Upper lobe of left lung (tissue), 6 donors: ENCODE measurements at regions not wholly inside any gene's neighbourhood (a gene's known extent, or its start where the extent isn't known, plus 50 kb on each side); places are given as distances from the start of the nearest gene placed in this dataset.

Experiments used
- ATAC-seq, 2 donors: fragments of 200-7000 bp; cut with Tn5 transposase; one replicate each; pipeline ENCODE4 v1.9.1; 2022; ENCODE audit warnings: mild to moderate bottlenecking in 2 of 2, moderate library complexity in 2 of 2; ENCODE audit not compliant: low FRiP score in 2 of 2
- DNase-seq, 2 donors: peaks; one replicate each; pipeline ENCODE4 v3.0.0-alpha.2; 2019 to 2020
- H3K27ac ChIP-seq, 4 donors: fragments of 200-600 bp; sonication (generic); one replicate each; pipeline ENCODE4 v1.5.1; 2016 to 2019
- H3K27me3 ChIP-seq, 4 donors: fragments of 200-600 bp; sonication (generic); one replicate each; pipeline ENCODE4 v1.5.1; 2017 to 2019
- H3K36me3 ChIP-seq, 4 donors: fragments of 200-600 bp; sonication (generic); one replicate each; pipeline ENCODE4 v1.5.1; 2016 to 2019
- H3K4me1 ChIP-seq, 4 donors: fragments of 200-600 bp; sonication (generic); one replicate each; pipeline ENCODE4 v1.5.1; 2018 to 2019
- H3K4me3 ChIP-seq, 4 donors: fragments of 200-600 bp; sonication (generic); one replicate each; pipeline ENCODE4 v1.5.1; 2017 to 2019; ENCODE audit warnings: mild to moderate bottlenecking in 2 of 4, moderate library complexity in 1 of 4
- H3K9me3 ChIP-seq, 4 donors: fragments of 200-600 bp; sonication (generic); one replicate each; pipeline ENCODE4 v1.5.1; 2018 to 2019
- EP300 ChIP-seq, 4 donors: sonication (generic); formaldehyde crosslinking; IDR thresholded peaks; one replicate each; pipeline ENCODE4 v1.5.1; 2017; ENCODE audit warnings: antibody characterized with exemption in 4 of 4, control low read depth in 2 of 4
- POLR2A ChIP-seq, 4 donors: fragments of 450-650 bp; IDR thresholded peaks; one replicate each; pipeline ENCODE4 v1.5.1; 2016 to 2017; ENCODE audit warnings: antibody characterized with exemption in 4 of 4, mild to moderate bottlenecking in 2 of 4
- POLR2AphosphoS5 ChIP-seq, 2 donors: sonication (generic); formaldehyde crosslinking; IDR thresholded peaks; one replicate each; pipeline ENCODE4 v1.5.1; 2017; ENCODE audit warnings: antibody characterized with exemption in 2 of 2
- WGBS, 2 donors: methylation state at CpG; one replicate each; pipeline ENCODE4 v1.1.5; 2017 to 2018; 5-methylcytosine and 5-hydroxymethylcytosine counted together
- TF ChIP-seq, protein P1 (sequence below), 6 experiments: fragments of 450-650 bp in 4 of 6; fragments of 200-600 bp in 2 of 6; sonication (generic) in 2 of 6; IDR thresholded peaks; one replicate each; pipeline ENCODE4 v1.5.1; 2016 to 2019; ENCODE audit warnings: antibody characterized with exemption in 6 of 6
- donor health status: DM: no; HTN: no; CAD: no; lungs with moderate emphysema.
- donor health status: DM: no; HTN: yes; CAD: no; lungs with severe emphysema.

- no peak for DNase-seq
- WGBS, 2 donors: 52 to 61% methylated on average over 4 of the region's 4 CpGs
- no peak overlapping the region for H3K27ac ChIP-seq
These were observed 71.1 kb downstream of the TMEM114 start for GRCh38 chr16:8519179-8519578.

DNA sequence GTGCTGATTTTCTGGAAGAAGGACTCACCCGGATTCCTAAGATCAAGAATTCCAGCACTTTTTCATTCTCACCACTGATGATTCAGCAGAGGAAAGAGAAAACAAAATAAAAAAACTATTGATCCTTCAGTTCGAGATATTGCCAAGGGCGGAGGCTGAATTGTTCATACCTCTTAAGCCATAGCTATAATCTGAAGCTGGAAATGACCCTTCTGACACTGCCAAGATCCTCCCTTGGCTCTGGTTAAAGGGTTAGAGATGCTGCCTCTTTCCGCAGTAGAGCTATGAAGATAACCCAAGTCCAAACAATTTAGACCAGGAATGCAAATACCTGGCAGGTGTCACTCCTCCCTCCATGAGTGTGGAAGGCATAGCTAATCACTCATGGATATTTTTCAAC lies 73.0 kb downstream of the TMEM114 start:
- Histone ChIP-seq H3K27me3 (no peaks in the 10 kb centered on the region), H3K9me3 (no peaks in the 10 kb centered on the region), H3K4me3 (no peak overlapping the region), H3K36me3 (no peaks in the 10 kb centered on the region), H3K4me1 (no peaks in the 10 kb centered on the region), H3K27ac (no peak overlapping the region)
- DNase-seq (no peak), ATAC-seq (no peak)
- 82 to 90% methylated on average over 4 of the region's 4 CpGs for WGBS, 2 donors
- TF ChIP-seq EP300 (IDR thresholded peaks at IDR 0.05): no peak
- no peak for TF ChIP-seq POLR2A (IDR thresholded peaks at IDR 0.05)
- TF ChIP-seq POLR2AphosphoS5 (IDR thresholded peaks at IDR 0.05): no peak
- TF ChIP-seq, protein P1, sequence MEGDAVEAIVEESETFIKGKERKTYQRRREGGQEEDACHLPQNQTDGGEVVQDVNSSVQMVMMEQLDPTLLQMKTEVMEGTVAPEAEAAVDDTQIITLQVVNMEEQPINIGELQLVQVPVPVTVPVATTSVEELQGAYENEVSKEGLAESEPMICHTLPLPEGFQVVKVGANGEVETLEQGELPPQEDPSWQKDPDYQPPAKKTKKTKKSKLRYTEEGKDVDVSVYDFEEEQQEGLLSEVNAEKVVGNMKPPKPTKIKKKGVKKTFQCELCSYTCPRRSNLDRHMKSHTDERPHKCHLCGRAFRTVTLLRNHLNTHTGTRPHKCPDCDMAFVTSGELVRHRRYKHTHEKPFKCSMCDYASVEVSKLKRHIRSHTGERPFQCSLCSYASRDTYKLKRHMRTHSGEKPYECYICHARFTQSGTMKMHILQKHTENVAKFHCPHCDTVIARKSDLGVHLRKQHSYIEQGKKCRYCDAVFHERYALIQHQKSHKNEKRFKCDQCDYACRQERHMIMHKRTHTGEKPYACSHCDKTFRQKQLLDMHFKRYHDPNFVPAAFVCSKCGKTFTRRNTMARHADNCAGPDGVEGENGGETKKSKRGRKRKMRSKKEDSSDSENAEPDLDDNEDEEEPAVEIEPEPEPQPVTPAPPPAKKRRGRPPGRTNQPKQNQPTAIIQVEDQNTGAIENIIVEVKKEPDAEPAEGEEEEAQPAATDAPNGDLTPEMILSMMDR (IDR thresholded peaks at IDR 0.05): no peak

More at GRCh38 chr16:8519179-8519578, 71.1 kb downstream of the TMEM114 start:
- H3K36me3 ChIP-seq: no peaks in the 10 kb centered on the region
- H3K4me1 ChIP-seq: no peaks in the 10 kb centered on the region
- H3K27me3 ChIP-seq: no peaks in the 10 kb centered on the region
- H3K9me3 ChIP-seq: no peaks in the 10 kb centered on the region
- TF ChIP-seq, protein P1 (IDR thresholded peaks at IDR 0.05): no peak
- TF ChIP-seq EP300 (IDR thresholded peaks at IDR 0.05) (no peak), POLR2AphosphoS5 (IDR thresholded peaks at IDR 0.05) (no peak), POLR2A (IDR thresholded peaks at IDR 0.05) (no peak)
- ATAC-seq: no peak
- H3K4me3 ChIP-seq: no peak overlapping the region

DNA sequence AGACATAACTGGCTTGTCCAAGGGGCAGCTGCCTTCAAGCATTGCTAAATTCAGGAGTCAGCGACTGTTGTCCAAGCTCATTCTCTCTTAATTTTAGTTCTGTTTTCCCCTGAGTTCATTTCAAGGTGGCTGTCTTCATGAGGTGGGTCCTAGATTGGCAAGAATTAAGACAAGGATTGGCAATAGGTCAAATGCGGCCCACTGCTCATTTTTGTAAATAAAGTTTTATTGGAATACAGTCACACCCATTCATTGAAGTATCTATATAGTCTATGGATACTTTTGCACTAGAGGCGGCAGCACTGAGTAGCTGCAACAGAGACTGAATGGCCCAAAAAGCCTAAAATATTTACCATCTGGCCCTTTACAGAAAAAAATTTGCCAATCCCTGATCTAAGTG lies 73.8 kb downstream of the TMEM114 start:
- Histone ChIP-seq H3K4me1 (no peaks in the 10 kb centered on the region), H3K27me3 (no peaks in the 10 kb centered on the region), H3K4me3 (no peak overlapping the region), H3K36me3 (no peaks in the 10 kb centered on the region), H3K27ac (no peak overlapping the region), H3K9me3 (no peaks in the 10 kb centered on the region)
- no peak for ATAC-seq
- no peak for DNase-seq
- TF ChIP-seq EP300 (IDR thresholded peaks at IDR 0.05) (no peak), POLR2A (IDR thresholded peaks at IDR 0.05) (no peak), POLR2AphosphoS5 (IDR thresholded peaks at IDR 0.05) (no peak)
- TF ChIP-seq, protein P1 (IDR thresholded peaks at IDR 0.05): no peak
- 92 to 97% methylated on average over 3 of the region's 3 CpGs for WGBS, 2 donors

DNA sequence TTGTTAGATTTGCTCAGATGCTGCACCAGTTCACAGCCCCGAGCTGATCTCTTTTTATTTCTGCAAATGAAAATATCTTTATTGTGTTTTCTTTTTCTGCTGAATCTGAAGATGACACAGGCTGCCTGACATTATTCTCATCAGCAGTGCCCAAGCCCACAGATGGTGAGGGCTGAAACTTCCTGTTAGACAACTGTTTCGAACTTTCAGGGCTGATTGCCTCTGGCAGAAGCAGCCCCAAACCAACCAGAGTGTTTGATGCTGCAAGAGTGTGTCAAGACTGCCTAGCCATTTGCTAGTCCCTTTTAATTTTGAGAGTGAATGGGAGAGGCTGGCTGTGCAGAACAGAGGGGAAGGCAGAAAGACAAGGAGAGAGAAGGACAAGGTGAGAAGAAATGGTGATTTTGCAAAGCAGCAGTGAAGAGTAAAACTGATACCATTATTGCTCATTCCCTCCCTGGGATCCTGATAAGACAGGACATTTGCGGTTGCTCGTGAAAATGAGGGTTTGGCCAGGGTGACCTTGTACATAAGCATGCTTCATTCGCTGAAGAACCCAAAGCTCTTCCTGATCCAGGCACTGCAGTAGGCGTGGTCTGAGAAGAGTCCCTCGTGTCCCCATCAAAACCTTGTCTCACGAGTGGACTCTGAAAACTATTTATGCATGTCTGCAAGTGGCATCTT lies 77.2 kb downstream of the TMEM114 start:
- no peak overlapping the region for H3K4me3 ChIP-seq
- no peaks in the 10 kb centered on the region for H3K36me3 ChIP-seq
- no peaks in the 10 kb centered on the region for H3K9me3 ChIP-seq
- no peak overlapping the region for H3K27ac ChIP-seq
- 74 to 75% methylated on average over 8 of the region's 8 CpGs for WGBS, 2 donors
- TF ChIP-seq POLR2AphosphoS5 (IDR thresholded peaks at IDR 0.05) (no peak), EP300 (IDR thresholded peaks at IDR 0.05) (no peak), POLR2A (IDR thresholded peaks at IDR 0.05) (no peak)
- TF ChIP-seq, protein P1 (IDR thresholded peaks at IDR 0.05): no peak
- H3K27me3 ChIP-seq: no peaks in the 10 kb centered on the region
- DNase-seq (no peak), ATAC-seq (no peak)
- H3K4me1 ChIP-seq: no peaks in the 10 kb centered on the region

DNA sequence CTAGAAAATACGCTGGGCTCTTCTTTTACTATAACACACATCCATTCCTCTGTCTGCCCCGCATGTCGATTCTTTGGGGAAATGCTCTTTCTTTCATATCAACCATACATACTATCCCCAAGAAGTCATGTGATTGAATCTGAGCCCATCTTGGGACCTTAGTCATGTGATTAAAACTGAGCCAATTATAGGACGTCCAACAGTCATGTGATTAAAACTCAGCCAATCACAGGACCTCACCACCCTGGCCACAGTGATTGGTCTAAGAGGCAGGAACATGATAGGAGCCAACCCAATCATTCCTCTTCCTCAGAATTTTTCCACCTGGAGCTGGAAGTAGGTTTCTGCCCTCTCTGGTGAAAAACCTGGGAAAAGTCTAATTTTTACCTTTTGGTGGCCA lies 78.8 kb downstream of the TMEM114 start:
- H3K9me3 ChIP-seq: no peaks in the 10 kb centered on the region
- no peaks in the 10 kb centered on the region for H3K27me3 ChIP-seq
- H3K4me3 ChIP-seq: no peak overlapping the region
- DNase-seq (no peak), ATAC-seq (no peak)
- WGBS, 2 donors: 94 to 96% methylated on average over 4 of the region's 4 CpGs
- no peak overlapping the region for H3K27ac ChIP-seq
- no peaks in the 10 kb centered on the region for H3K4me1 ChIP-seq
- TF ChIP-seq, protein P1 (IDR thresholded peaks at IDR 0.05): no peak
- TF ChIP-seq EP300 (IDR thresholded peaks at IDR 0.05) (no peak), POLR2AphosphoS5 (IDR thresholded peaks at IDR 0.05) (no peak), POLR2A (IDR thresholded peaks at IDR 0.05) (no peak)
- no peaks in the 10 kb centered on the region for H3K36me3 ChIP-seq
